ENCODE measurements at regions not wholly inside any gene's neighbourhood (a gene's known extent, or its start where the extent isn't known, plus 50 kb on each side); places are given as distances from the start of the nearest gene placed in this dataset.

- H3K27ac ChIP-seq = no peak overlapping the region
- TF ChIP-seq CTCF (conservative IDR thresholded peaks at IDR 0.05) (no peak), ZFX (IDR thresholded peaks at IDR 0.05) (no peak)
These were observed 108.9 kb upstream of the ASCC3 start for GRCh38 chr6:100990070-100990469.

GRCh38 chr6:100996409-100996808 is 115.3 kb upstream of the ASCC3 start:
- no peak for TF ChIP-seq CTCF (conservative IDR thresholded peaks at IDR 0.05)
- no peak for TF ChIP-seq ZFX (IDR thresholded peaks at IDR 0.05)
- H3K27ac ChIP-seq = no peak overlapping the region

- TF ChIP-seq CTCF (conservative IDR thresholded peaks at IDR 0.05) (no peak), ZFX (IDR thresholded peaks at IDR 0.05) (no peak)
- H3K27ac ChIP-seq = no peak overlapping the region
These were observed 117.0 kb upstream of the ASCC3 start for GRCh38 chr6:100998111-100998510.

- TF ChIP-seq CTCF (conservative IDR thresholded peaks at IDR 0.05) (no peak), ZFX (IDR thresholded peaks at IDR 0.05) (no peak)
- H3K27ac ChIP-seq = no peak overlapping the region
These were observed 118.0 kb upstream of the ASCC3 start for GRCh38 chr6:100999034-100999597.

- TF ChIP-seq CTCF (conservative IDR thresholded peaks at IDR 0.05) = no peak
- TF ChIP-seq ZFX (IDR thresholded peaks at IDR 0.05) = no peak
These were observed 119.2 kb upstream of the ASCC3 start for GRCh38 chr6:101000341-101000740.

GRCh38 chr6:101001012-101001411 is 119.9 kb upstream of the ASCC3 start:
- no peak overlapping the region for H3K27ac ChIP-seq
- TF ChIP-seq CTCF (conservative IDR thresholded peaks at IDR 0.05) (no peak), ZFX (IDR thresholded peaks at IDR 0.05) (no peak)

More at GRCh38 chr6:101000341-101000740, 119.2 kb upstream of the ASCC3 start:
- no peak overlapping the region for H3K27ac ChIP-seq

GRCh38 chr6:101001607-101002006 is 120.5 kb upstream of the ASCC3 start:
- H3K27ac ChIP-seq = no peak overlapping the region
- TF ChIP-seq CTCF (conservative IDR thresholded peaks at IDR 0.05) (no peak), ZFX (IDR thresholded peaks at IDR 0.05) (no peak)

Measured in C4-2B (cell line).